ENCODE measurements at regions not wholly inside any gene's neighbourhood (a gene's known extent, or its start where the extent isn't known, plus 50 kb on each side); places are given as distances from the start of the nearest gene placed in this dataset.

DNA sequence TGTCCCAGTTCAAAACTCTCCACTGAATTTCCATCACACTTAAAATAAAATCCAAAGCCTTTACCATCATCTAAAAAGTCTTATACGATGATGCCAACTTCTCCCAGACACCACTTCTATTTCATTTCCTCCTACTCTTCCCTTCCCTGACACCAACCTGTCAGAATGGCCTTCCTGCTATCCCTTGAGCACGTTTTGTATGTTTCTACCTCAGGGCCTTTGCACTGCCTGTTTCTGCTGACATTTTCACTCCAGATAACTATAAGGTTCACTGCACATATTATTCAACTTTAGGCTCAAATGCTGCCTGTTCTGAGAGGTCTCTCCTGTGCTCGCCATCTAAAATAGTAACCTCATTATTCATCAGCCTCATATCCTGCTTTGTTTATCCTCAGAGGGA, 269.6 kb downstream of the HTR7 start:
- H3K4me1 ChIP-seq = no peaks in the 10 kb centered on the region
- H3K9me3 ChIP-seq = no peaks in the 10 kb centered on the region
- TF ChIP-seq, protein P1, sequence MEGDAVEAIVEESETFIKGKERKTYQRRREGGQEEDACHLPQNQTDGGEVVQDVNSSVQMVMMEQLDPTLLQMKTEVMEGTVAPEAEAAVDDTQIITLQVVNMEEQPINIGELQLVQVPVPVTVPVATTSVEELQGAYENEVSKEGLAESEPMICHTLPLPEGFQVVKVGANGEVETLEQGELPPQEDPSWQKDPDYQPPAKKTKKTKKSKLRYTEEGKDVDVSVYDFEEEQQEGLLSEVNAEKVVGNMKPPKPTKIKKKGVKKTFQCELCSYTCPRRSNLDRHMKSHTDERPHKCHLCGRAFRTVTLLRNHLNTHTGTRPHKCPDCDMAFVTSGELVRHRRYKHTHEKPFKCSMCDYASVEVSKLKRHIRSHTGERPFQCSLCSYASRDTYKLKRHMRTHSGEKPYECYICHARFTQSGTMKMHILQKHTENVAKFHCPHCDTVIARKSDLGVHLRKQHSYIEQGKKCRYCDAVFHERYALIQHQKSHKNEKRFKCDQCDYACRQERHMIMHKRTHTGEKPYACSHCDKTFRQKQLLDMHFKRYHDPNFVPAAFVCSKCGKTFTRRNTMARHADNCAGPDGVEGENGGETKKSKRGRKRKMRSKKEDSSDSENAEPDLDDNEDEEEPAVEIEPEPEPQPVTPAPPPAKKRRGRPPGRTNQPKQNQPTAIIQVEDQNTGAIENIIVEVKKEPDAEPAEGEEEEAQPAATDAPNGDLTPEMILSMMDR (IDR thresholded peaks at IDR 0.05) = no peak
- no peak for DNase-seq
- H3K27me3 ChIP-seq = no peaks in the 10 kb centered on the region
- no peaks in the 10 kb centered on the region for H3K36me3 ChIP-seq
- ATAC-seq = no peak
- H3K27ac ChIP-seq = no peak overlapping the region
- no peak overlapping the region for H3K4me3 ChIP-seq
- intact Hi-C loops (cut with DNase I) = no loop called here

DNA sequence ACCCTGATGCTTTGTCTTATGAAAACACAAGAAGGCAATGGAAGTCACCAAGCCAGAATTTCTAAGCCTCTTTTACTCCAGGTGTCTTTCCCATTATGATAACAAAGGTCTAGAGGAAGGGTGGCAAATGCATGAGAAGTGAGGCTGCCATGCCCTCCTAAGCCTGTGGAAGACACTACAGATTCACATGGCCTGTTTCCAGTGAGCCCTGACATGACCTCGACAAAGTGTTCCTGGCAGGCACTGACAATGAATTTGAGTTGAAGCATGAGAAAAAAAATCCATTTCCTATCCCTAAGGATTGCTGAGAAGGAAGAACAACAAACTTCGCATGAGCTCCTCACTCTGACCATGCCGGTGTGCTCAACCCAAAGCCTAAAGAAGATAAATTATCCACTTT, 268.0 kb downstream of the HTR7 start:
- H3K27me3 ChIP-seq = no peaks in the 10 kb centered on the region
- intact Hi-C loops (cut with DNase I) = no loop called here
- ATAC-seq = no peak

DNA sequence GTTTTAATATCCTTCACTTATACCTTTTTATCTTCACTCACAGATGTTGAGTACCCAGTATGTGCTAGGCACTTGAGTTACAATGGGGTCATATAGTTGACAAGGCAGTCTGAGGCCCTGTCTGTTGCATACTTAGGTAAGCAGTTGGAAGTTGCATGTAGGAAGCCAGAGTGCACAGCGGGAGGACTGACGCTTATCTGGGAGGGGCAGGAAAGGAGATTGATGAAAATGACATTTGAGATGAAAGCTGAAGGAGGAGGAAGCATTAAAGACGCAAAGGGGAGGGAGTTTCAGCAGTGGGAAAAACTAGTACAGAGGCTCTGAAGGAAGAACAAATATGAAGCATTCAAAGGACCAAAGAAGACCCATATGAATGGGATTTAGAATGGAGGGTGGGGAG, 266.2 kb downstream of the HTR7 start:
- Histone ChIP-seq H3K4me1 (no peaks in the 10 kb centered on the region), H3K27me3 (no peaks in the 10 kb centered on the region), H3K4me3 (no peak overlapping the region), H3K36me3 (no peaks in the 10 kb centered on the region), H3K9me3 (no peaks in the 10 kb centered on the region), H3K27ac (no peak overlapping the region)
- intact Hi-C loops (cut with DNase I) = no loop called here
- DNase-seq (no peak), ATAC-seq (no peak)
- TF ChIP-seq, protein P1 (IDR thresholded peaks at IDR 0.05) = no peak

More for the DNA sequence above, 268.0 kb downstream of the HTR7 start:
- Histone ChIP-seq H3K9me3 (no peaks in the 10 kb centered on the region), H3K4me1 (no peaks in the 10 kb centered on the region), H3K36me3 (no peaks in the 10 kb centered on the region), H3K4me3 (no peak overlapping the region), H3K27ac (no peak overlapping the region)
- TF ChIP-seq, protein P1 (IDR thresholded peaks at IDR 0.05) = no peak
- no peak for DNase-seq

DNA sequence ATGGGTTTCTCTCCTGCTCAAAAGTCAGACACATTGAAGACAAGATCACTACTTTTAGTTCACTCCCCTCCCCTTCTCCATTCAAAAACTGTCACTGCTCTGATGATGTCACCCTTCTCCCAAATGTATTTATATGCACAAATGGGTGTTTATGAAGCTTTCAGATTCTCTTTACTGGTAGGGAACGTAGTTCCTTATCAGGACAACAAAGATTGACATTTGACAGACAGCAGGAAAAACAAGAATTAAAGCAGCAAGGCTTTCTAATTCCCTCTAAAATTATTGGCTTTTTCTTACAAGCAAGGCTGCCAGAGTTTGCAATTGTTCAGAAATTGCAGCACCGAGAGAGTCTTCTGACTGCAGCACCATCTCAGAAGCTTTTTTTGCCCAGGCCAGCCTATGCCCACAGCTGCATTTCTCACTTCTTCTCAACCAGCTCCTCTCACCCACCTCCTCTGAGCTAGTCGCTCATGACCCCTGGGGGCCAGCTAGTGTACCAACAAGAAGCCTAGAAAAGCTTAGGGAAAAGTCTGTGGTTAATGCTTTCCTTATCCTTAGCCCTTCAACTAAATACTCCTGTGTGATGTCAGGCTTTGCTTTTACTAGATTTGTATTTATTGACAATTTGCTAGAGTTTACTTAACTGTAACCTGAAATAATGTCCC, 265.1 kb downstream of the HTR7 start:
- Histone ChIP-seq H3K27me3 (no peaks in the 10 kb centered on the region), H3K27ac (no peak overlapping the region), H3K4me3 (no peak overlapping the region), H3K36me3 (no peaks in the 10 kb centered on the region), H3K9me3 (no peaks in the 10 kb centered on the region), H3K4me1 (no peaks in the 10 kb centered on the region)
- DNase-seq (no peak), ATAC-seq (peak; percentile 58)
- intact Hi-C loops (cut with DNase I) = no loop called here
- TF ChIP-seq, protein P1 (IDR thresholded peaks at IDR 0.05) = peak; percentile 37

DNA sequence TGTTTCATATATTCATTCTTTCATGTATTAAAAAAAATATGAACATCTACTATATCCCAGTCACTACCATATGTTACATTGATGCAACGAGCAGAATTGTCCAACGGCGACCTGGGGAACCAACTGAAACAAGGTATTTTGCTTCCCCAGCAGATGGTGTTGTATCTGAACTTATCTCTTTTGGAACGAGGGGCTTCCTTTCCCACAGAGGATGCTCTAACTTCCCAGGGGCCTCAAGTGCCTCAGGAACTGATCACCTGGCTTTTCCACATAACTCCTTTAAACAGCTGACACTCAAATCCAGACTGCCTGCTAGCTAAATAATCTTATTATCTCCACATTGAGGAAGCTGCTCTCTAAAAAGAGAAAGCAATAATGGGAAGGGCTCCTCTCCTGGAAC, 259.3 kb downstream of the HTR7 start:
- no peaks in the 10 kb centered on the region for H3K36me3 ChIP-seq

More for the DNA sequence above, 259.3 kb downstream of the HTR7 start:
- Histone ChIP-seq H3K4me1 (no peaks in the 10 kb centered on the region), H3K9me3 (no peaks in the 10 kb centered on the region), H3K27ac (no peak overlapping the region), H3K4me3 (no peak overlapping the region), H3K27me3 (no peaks in the 10 kb centered on the region)
- TF ChIP-seq, protein P1 (IDR thresholded peaks at IDR 0.05) = no peak
- DNase-seq = no peak
- intact Hi-C loops (cut with DNase I) = no loop called here
- ATAC-seq = no peak
